HepG2 (cell line): ENCODE measurements at regions not wholly inside any gene's neighbourhood (a gene's known extent, or its start where the extent isn't known, plus 50 kb on each side); places are given as distances from the start of the nearest gene placed in this dataset.

Experiments used
- ATAC-seq: fragments of 200-7000 bp; cut with Tn5 transposase; 3 replicates; pipeline ENCODE4 v1.9.1; 2020; ENCODE audit warnings: mild to moderate bottlenecking, moderate library complexity
- BruUV-seq: library from RNA; stranded (reverse); fragments of 400-500 nt; replicated peaks from 2 replicates; lab custom pipeline; 2021; lab: Mats Ljungman, UMichigan
- CTCF ChIA-PET: fragments of 300-600 bp; formaldehyde crosslinking; extraction: SDS; loops from one replicate; lab custom pipeline; 2021; ENCODE audit warnings: low total read pairs, inconsistent platforms, low intra/inter-chr PET ratio; lab: Yijun Ruan, JAX
- POLR2A ChIA-PET: fragments of 350-600 bp; sonication (Branson Sonifier 250); formaldehyde crosslinking; loops from one replicate; lab custom pipeline; 2020; ENCODE audit warnings: antibody characterized with exemption, inconsistent platforms; lab: Yijun Ruan, JAX
- DNase-seq: peaks from one replicate; pipeline ENCODE4 v3.0.0-alpha.2; 2015; ENCODE audit warnings: low spot score
- FAIRE-seq: peaks from 3 replicates; lab custom pipeline; 2011; peaks lifted over from hg19 to GRCh38; lab: Jason Lieb, UNC
- H2AFZ ChIP-seq: one replicate; pipeline ENCODE4 v1.6.1; 2011; ENCODE audit warnings: low read length, inconsistent platforms
- H3K27ac ChIP-seq: fragments of 300-600 bp; 3 replicates; pipeline ENCODE4 v1.8.0; 2011; ENCODE audit warnings: mixed run types, mild to moderate bottlenecking, mixed read lengths, low read length, inconsistent platforms; ENCODE audit not compliant: insufficient read depth; ENCODE audit errors: extremely low read length
- H3K27me3 ChIP-seq, 2 experiments: fragments of 200-600 bp in 1 of 2; 2 replicates in 1 of 2; 3 replicates in 1 of 2; pipeline versions ENCODE4 v1.6.0 to v1.8.0; 2011; ENCODE audit warnings: low read length in 2 of 2, mild to moderate bottlenecking in 2 of 2, moderate library complexity in 2 of 2, inconsistent platforms in 1 of 2; ENCODE audit not compliant: insufficient read depth in 2 of 2, control insufficient read depth in 1 of 2
- H3K36me3 ChIP-seq, 2 experiments: fragments of 200-600 bp in 1 of 2; replicated peaks in 1 of 2; 2 replicates in 1 of 2; 3 replicates in 1 of 2; pipeline versions ENCODE4 v1.5.1 to v1.8.0; 2011; ENCODE audit warnings: low read length in 2 of 2, inconsistent platforms in 1 of 2; ENCODE audit not compliant: insufficient read depth in 2 of 2, control insufficient read depth in 1 of 2
- H3K4me1 ChIP-seq: 2 replicates; pipeline ENCODE4 v1.5.1; 2012; ENCODE audit warnings: low read length, inconsistent platforms; ENCODE audit not compliant: insufficient read depth
- H3K4me2 ChIP-seq: 2 replicates; pipeline ENCODE4 v1.6.0; 2011; ENCODE audit warnings: low read depth, low read length, inconsistent platforms
- H3K4me3 ChIP-seq, 3 experiments: fragments of 200-600 bp in 1 of 3; sonication (generic), shearing (Covaris generic) in 1 of 3; replicated peaks in 1 of 3; 2 replicates each; pipeline ENCODE4 v1.5.1; 2011 to 2016; ENCODE audit warnings: low read length in 3 of 3, inconsistent platforms in 2 of 3, low read depth in 2 of 3, mild to moderate bottlenecking in 2 of 3, control low read depth in 1 of 3, mixed read lengths in 1 of 3; ENCODE audit not compliant: insufficient read depth in 1 of 3
- H3K79me2 ChIP-seq: one replicate; pipeline ENCODE4 v1.6.1; 2011; ENCODE audit warnings: low read length, inconsistent platforms; ENCODE audit not compliant: insufficient read depth
- H3K9ac ChIP-seq: 2 replicates; pipeline ENCODE4 v1.6.0; 2011; ENCODE audit warnings: mild to moderate bottlenecking, low read depth, low read length, inconsistent platforms; ENCODE audit not compliant: insufficient read depth
- H3K9me3 ChIP-seq: 2 replicates; pipeline ENCODE4 v1.5.1; 2012; ENCODE audit warnings: mild to moderate bottlenecking, low read length
- H4K20me1 ChIP-seq: 2 replicates; pipeline ENCODE4 v1.6.0; 2011; ENCODE audit warnings: inconsistent platforms, mild to moderate bottlenecking, low read length, moderate library complexity; ENCODE audit not compliant: insufficient read depth
- DNMT3B ChIP-seq: conservative IDR thresholded peaks from 2 replicates; pipeline ENCODE4 v1.6.1; 2016; ENCODE audit warnings: missing biosample characterization, control low read depth
- FOXA1 ChIP-seq, 2 experiments: fragments of 450-650 bp in 1 of 2; sonication (generic) in 1 of 2; formaldehyde crosslinking in 1 of 2; IDR thresholded peaks; 2 replicates each; pipeline versions ENCODE4 v1.4.0 to v1.6.1; 2016 to 2020; ENCODE audit warnings: missing genetic modification reagents in 1 of 2
- GFI1 ChIP-seq: sonication (generic); formaldehyde crosslinking; IDR thresholded peaks from 2 replicates; pipeline ENCODE4 v1.5.0; 2020; ENCODE audit warnings: missing genetic modification reagents, mild to moderate bottlenecking, borderline replicate concordance
- KDM6A ChIP-seq: IDR thresholded peaks from 2 replicates; pipeline ENCODE4 v1.6.1; 2016; ENCODE audit warnings: low read depth
- MXD3 ChIP-seq: IDR thresholded peaks from 2 replicates; pipeline ENCODE4 v1.6.1; 2016; ENCODE audit warnings: mild to moderate bottlenecking, missing biosample characterization, missing genetic modification reagents
- PHF5A ChIP-seq: IDR thresholded peaks from one replicate; pipeline ENCODE4 v1.6.1; 2018; ENCODE audit warnings: low read depth, missing genetic modification reagents; ENCODE audit not compliant: unreplicated experiment
- SMC3 ChIP-seq: IDR thresholded peaks from 2 replicates; pipeline ENCODE4 v1.6.1; 2011; ENCODE audit warnings: low read length, improper control_type of control experiment
- SRSF1 ChIP-seq: fragments of 200-400 bp; formaldehyde crosslinking; optimal IDR thresholded peaks from 2 replicates; pipeline ENCODE3; 2017; ENCODE audit warnings: mild to moderate bottlenecking, low read depth, low read length, moderate library complexity
- ZNF124 ChIP-seq: sonication (generic); formaldehyde crosslinking; IDR thresholded peaks from 2 replicates; pipeline ENCODE4 v1.4.0; 2020; ENCODE audit warnings: missing genetic modification reagents
- ZNF138 ChIP-seq: sonication (generic); formaldehyde crosslinking; IDR thresholded peaks from 2 replicates; pipeline ENCODE4 v1.5.0; 2020; ENCODE audit warnings: mild to moderate bottlenecking, low read depth, missing genetic modification reagents
- ZNF660 ChIP-seq: sonication (generic); formaldehyde crosslinking; IDR thresholded peaks from 2 replicates; pipeline ENCODE4 v1.5.1; 2020; ENCODE audit warnings: mild to moderate bottlenecking, low read depth, missing genetic modification reagents, borderline replicate concordance
- WGBS: methylation state at CpG from one replicate; pipeline ENCODE4 v1.1.6; 2017; ENCODE audit warnings: low lambda C conversion rate; 5-methylcytosine and 5-hydroxymethylcytosine counted together
- in situ Hi-C: cut with HindIII; loops from 2 replicates; pipeline ENCODE4 v1.10.0; 2017; ENCODE audit warnings: low pct_unique_long_range_greater_than_20kb; ENCODE audit not compliant: extremely low pct_ligation_motif_present
- intact Hi-C: fragments of 100-400 bp; cut with micrococcal nuclease; formaldehyde crosslinking; loops from one replicate; pipeline ENCODE4 v1.10.0; 2022; ENCODE audit not compliant: unreplicated experiment
- TF ChIP-seq, protein P1 (sequence below): IDR thresholded peaks from 2 replicates; pipeline ENCODE4 v1.6.1; 2016; ENCODE audit warnings: missing compliant biosample characterization, missing genetic modification reagents, borderline replicate concordance
- TF ChIP-seq, protein P2 (sequence below): sonication (generic); formaldehyde crosslinking; IDR thresholded peaks from 2 replicates; pipeline ENCODE4 v1.5.0; 2020; ENCODE audit warnings: missing genetic modification reagents
- TF ChIP-seq, protein P3 (sequence below): sonication (generic); formaldehyde crosslinking; IDR thresholded peaks from 2 replicates; pipeline ENCODE4 v1.4.0; 2020; ENCODE audit warnings: missing genetic modification reagents, mild to moderate bottlenecking, borderline replicate concordance
- TF ChIP-seq, protein P4 (sequence below): sonication (generic); formaldehyde crosslinking; IDR thresholded peaks from 2 replicates; pipeline ENCODE4 v1.4.0; 2020; ENCODE audit warnings: mild to moderate bottlenecking, low read depth, missing genetic modification reagents

DNA sequence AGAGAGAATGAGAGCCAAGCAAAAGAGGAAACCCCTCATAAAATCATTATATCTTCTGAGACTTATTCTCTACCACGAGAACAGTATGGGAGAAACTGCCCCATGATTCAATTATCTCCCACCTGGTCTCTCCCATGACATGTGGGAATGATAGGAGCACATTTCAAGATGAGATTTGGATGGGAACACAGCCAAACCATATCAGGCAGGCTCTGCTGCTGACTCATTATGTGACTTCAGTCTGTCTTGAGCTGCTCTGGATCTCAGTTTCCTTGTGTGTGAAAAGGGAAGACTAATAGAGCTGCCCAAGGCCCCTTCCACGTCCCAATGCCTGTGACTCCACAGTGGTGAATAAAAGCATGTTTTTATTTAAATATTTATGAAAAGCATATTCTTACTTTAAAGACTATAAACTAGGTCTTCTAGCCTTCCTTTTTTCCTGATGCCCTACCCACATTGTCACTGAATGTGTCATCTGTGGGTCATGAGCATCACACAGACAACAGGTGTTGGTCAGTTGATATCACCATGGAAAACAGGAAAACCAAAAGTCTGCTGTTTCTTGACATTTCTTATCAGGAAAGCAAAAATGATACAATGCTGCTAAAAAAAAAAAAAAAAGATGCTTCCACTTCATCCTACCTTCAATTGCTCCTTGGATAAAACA, 96.0 kb upstream of the PPP2R3A start:
- WGBS, result 0% methylated on average over 2 of the region's 2 CpGs
- no peak overlapping the region for H3K9ac ChIP-seq
- no peak for TF ChIP-seq ZNF660 (CRISPR knock-in tag)
- TF ChIP-seq SMC3, result no peak
- no peak for TF ChIP-seq GFI1 (CRISPR knock-in tag)
- no peak for TF ChIP-seq KDM6A (CRISPR knock-in tag)
- TF ChIP-seq ZNF124 (CRISPR knock-in tag), result no peak
- no peak for TF ChIP-seq PHF5A
- no peak for TF ChIP-seq ZNF138 (CRISPR knock-in tag)
- TF ChIP-seq FOXA1 (IDR thresholded peaks at IDR 0.05), result no peak
- no peak for TF ChIP-seq FOXA1 (CRISPR knock-in tag; IDR thresholded peaks at IDR 0.05)
- TF ChIP-seq, protein P1, sequence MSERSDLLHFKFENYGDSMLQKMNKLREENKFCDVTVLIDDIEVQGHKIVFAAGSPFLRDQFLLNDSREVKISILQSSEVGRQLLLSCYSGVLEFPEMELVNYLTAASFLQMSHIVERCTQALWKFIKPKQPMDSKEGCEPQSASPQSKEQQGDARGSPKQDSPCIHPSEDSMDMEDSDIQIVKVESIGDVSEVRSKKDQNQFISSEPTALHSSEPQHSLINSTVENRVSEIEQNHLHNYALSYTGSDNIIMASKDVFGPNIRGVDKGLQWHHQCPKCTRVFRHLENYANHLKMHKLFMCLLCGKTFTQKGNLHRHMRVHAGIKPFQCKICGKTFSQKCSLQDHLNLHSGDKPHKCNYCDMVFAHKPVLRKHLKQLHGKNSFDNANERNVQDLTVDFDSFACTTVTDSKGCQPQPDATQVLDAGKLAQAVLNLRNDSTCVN (CRISPR knock-in tag), result no peak
- no peak for TF ChIP-seq DNMT3B (CRISPR knock-in tag)
- no peak for TF ChIP-seq SRSF1
- no peak for TF ChIP-seq MXD3 (CRISPR knock-in tag)
- TF ChIP-seq, protein P2, sequence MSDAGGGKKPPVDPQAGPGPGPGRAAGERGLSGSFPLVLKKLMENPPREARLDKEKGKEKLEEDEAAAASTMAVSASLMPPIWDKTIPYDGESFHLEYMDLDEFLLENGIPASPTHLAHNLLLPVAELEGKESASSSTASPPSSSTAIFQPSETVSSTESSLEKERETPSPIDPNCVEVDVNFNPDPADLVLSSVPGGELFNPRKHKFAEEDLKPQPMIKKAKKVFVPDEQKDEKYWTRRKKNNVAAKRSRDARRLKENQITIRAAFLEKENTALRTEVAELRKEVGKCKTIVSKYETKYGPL (CRISPR knock-in tag), result no peak
- TF ChIP-seq, protein P3, sequence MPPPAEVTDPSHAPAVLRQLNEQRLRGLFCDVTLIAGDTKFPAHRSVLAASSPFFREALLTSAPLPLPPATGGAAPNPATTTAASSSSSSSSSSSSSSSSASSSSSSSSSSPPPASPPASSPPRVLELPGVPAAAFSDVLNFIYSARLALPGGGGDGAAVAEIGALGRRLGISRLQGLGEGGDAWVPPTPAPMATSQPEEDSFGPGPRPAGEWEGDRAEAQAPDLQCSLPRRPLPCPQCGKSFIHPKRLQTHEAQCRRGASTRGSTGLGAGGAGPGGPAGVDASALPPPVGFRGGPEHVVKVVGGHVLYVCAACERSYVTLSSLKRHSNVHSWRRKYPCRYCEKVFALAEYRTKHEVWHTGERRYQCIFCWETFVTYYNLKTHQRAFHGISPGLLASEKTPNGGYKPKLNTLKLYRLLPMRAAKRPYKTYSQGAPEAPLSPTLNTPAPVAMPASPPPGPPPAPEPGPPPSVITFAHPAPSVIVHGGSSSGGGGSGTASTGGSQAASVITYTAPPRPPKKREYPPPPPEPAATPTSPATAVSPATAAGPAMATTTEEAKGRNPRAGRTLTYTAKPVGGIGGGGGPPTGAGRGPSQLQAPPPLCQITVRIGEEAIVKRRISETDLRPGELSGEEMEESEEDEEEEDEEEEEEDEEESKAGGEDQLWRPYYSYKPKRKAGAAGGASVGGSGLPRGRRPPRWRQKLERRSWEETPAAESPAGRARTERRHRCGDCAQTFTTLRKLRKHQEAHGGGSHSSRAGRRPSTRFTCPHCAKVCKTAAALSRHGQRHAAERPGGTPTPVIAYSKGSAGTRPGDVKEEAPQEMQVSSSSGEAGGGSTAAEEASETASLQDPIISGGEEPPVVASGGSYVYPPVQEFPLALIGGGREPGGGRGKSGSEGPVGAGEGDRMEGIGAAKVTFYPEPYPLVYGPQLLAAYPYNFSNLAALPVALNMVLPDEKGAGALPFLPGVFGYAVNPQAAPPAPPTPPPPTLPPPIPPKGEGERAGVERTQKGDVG, result no peak
- TF ChIP-seq, protein P4, sequence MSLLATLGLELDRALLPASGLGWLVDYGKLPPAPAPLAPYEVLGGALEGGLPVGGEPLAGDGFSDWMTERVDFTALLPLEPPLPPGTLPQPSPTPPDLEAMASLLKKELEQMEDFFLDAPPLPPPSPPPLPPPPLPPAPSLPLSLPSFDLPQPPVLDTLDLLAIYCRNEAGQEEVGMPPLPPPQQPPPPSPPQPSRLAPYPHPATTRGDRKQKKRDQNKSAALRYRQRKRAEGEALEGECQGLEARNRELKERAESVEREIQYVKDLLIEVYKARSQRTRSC (CRISPR knock-in tag), result no peak
- TF ChIP-seq, all 625 proteins: peak for 0

More for the DNA sequence above, 96.0 kb upstream of the PPP2R3A start:
- Histone ChIP-seq H3K27ac (no peak overlapping the region), H3K9me3 (peaks cover 16% of the 10 kb centered on the region), H3K4me3 (no peak overlapping the region), H3K4me2 (no peak overlapping the region), H3K27me3 (no peaks in the 10 kb centered on the region), H2AFZ (no peak overlapping the region), H3K36me3 (no peaks in the 10 kb centered on the region), H4K20me1 (no peaks in the 10 kb centered on the region), H3K79me2 (no peaks in the 10 kb centered on the region), H3K4me1 (no peaks in the 10 kb centered on the region)
- ChIA-PET CTCF (no interaction called here), POLR2A (no interaction called here)
- no peak for FAIRE-seq
- no TSS peak for BruUV-seq
- ATAC-seq, result no peak
- in situ Hi-C loops, result no loop called here
- no peak for DNase-seq
- intact Hi-C loops, result no loop called here
